SJSA1 (cell line): ENCODE measurements at regions not wholly inside any gene's neighbourhood (a gene's known extent, or its start where the extent isn't known, plus 50 kb on each side); places are given as distances from the start of the nearest gene placed in this dataset.
"Not testable (repeated sequence)": the region's sequence is repeated elsewhere in the genome, so short reads cannot be mapped to it uniquely, and the experiment has no call there.

Source experiments
- DNase-seq, 2 experiments: peaks; one replicate each; pipeline ENCODE4 v3.0.0-alpha.2; 2015 to 2020; ENCODE audit warnings: low spot score in 2 of 2, low read depth in 1 of 2
- H3K27ac ChIP-seq: fragments of 250-450 bp; sonication (Bioruptor Pico); 2 replicates; pipeline ENCODE4 v1.5.1; 2020; ENCODE audit warnings: mild to moderate bottlenecking, moderate library complexity
- H3K27me3 ChIP-seq: fragments of 250-450 bp; sonication (Bioruptor Pico); replicated peaks from 2 replicates; pipeline ENCODE4 v1.5.1; 2020; ENCODE audit warnings: mild to moderate bottlenecking, moderate library complexity
- H3K36me3 ChIP-seq: fragments of 250-450 bp; sonication (Bioruptor Pico); 2 replicates; pipeline ENCODE4 v1.5.1; 2020; ENCODE audit warnings: mild to moderate bottlenecking
- H3K4me1 ChIP-seq: fragments of 250-450 bp; sonication (Bioruptor Pico); replicated peaks from 2 replicates; pipeline ENCODE4 v1.6.1; 2021; ENCODE audit warnings: mild to moderate bottlenecking
- H3K4me3 ChIP-seq: fragments of 250-450 bp; sonication (Bioruptor Pico); 2 replicates; pipeline ENCODE4 v1.5.1; 2020; ENCODE audit warnings: mild to moderate bottlenecking
- H3K9me3 ChIP-seq: fragments of 250-450 bp; sonication (Bioruptor Pico); replicated peaks from 2 replicates; pipeline ENCODE4 v1.5.1; 2020; ENCODE audit warnings: mild to moderate bottlenecking

GRCh38 chr5:163907783-163908182 lies 402.4 kb downstream of the MAT2B start:
- not testable (repeated sequence) for H3K9me3 ChIP-seq, H3K27ac ChIP-seq, H3K27me3 ChIP-seq, DNase-seq, H3K36me3 ChIP-seq, H3K4me3 ChIP-seq, H3K4me1 ChIP-seq

GRCh38 chr5:163908253-163908652 lies 402.8 kb downstream of the MAT2B start:
- Histone ChIP-seq H3K4me3 (no peak overlapping the region), H3K4me1 (no peaks in the 10 kb centered on the region), H3K27ac (no peak overlapping the region), H3K36me3 (no peaks in the 10 kb centered on the region), H3K9me3 (no peaks in the 10 kb centered on the region), H3K27me3 (no peaks in the 10 kb centered on the region)
- no peak for DNase-seq

GRCh38 chr5:163910226-163910625 lies 404.8 kb downstream of the MAT2B start:
- H3K27ac ChIP-seq = no peak overlapping the region
- DNase-seq = no peak

GRCh38 chr5:163912046-163912445 lies 406.6 kb downstream of the MAT2B start:
- H3K9me3 ChIP-seq = no peaks in the 10 kb centered on the region
- no peaks in the 10 kb centered on the region for H3K27me3 ChIP-seq
- DNase-seq = no peak
- H3K27ac ChIP-seq = no peak overlapping the region
- no peaks in the 10 kb centered on the region for H3K4me1 ChIP-seq
- no peak overlapping the region for H3K4me3 ChIP-seq
- H3K36me3 ChIP-seq = no peaks in the 10 kb centered on the region

More at GRCh38 chr5:163910226-163910625, 404.8 kb downstream of the MAT2B start:
- H3K4me3 ChIP-seq = no peak overlapping the region
- no peaks in the 10 kb centered on the region for H3K36me3 ChIP-seq
- H3K4me1 ChIP-seq = no peaks in the 10 kb centered on the region
- H3K9me3 ChIP-seq = no peaks in the 10 kb centered on the region
- H3K27me3 ChIP-seq = no peaks in the 10 kb centered on the region

- H3K4me1 ChIP-seq = no peaks in the 10 kb centered on the region
- H3K36me3 ChIP-seq = no peaks in the 10 kb centered on the region
- DNase-seq = no peak
- no peak overlapping the region for H3K4me3 ChIP-seq
- no peaks in the 10 kb centered on the region for H3K9me3 ChIP-seq
- no peaks in the 10 kb centered on the region for H3K27me3 ChIP-seq
- H3K27ac ChIP-seq = no peak overlapping the region
These were observed 408.1 kb downstream of the MAT2B start for GRCh38 chr5:163913548-163913947.

GRCh38 chr5:163914910-163915309 lies 409.5 kb downstream of the MAT2B start:
- Histone ChIP-seq H3K4me3 (no peak overlapping the region), H3K27ac (no peak overlapping the region), H3K4me1 (no peaks in the 10 kb centered on the region), H3K36me3 (no peaks in the 10 kb centered on the region), H3K27me3 (no peaks in the 10 kb centered on the region), H3K9me3 (no peaks in the 10 kb centered on the region)
- DNase-seq = no peak

GRCh38 chr5:163915481-163915961 lies 410.1 kb downstream of the MAT2B start:
- H3K4me1 ChIP-seq = no peaks in the 10 kb centered on the region
- no peak for DNase-seq
- no peaks in the 10 kb centered on the region for H3K9me3 ChIP-seq
- no peaks in the 10 kb centered on the region for H3K27me3 ChIP-seq
- no peak overlapping the region for H3K4me3 ChIP-seq
- no peaks in the 10 kb centered on the region for H3K36me3 ChIP-seq
- H3K27ac ChIP-seq = no peak overlapping the region

- Histone ChIP-seq H3K27ac (no peak overlapping the region), H3K9me3 (no peaks in the 10 kb centered on the region; the same call in 1 of the 2 replicates), H3K4me1 (no peaks in the 10 kb centered on the region), H3K36me3 (no peaks in the 10 kb centered on the region), H3K27me3 (no peaks in the 10 kb centered on the region), H3K4me3 (no peak overlapping the region)
- no peak for DNase-seq
These were observed 411.0 kb downstream of the MAT2B start for GRCh38 chr5:163916376-163916775.

- Histone ChIP-seq H3K27ac (no peak overlapping the region), H3K9me3 (no peaks in the 10 kb centered on the region; the same call in 1 of the 2 replicates), H3K27me3 (no peaks in the 10 kb centered on the region), H3K4me3 (no peak overlapping the region), H3K36me3 (no peaks in the 10 kb centered on the region), H3K4me1 (no peaks in the 10 kb centered on the region)
- no peak for DNase-seq
These were observed 411.4 kb downstream of the MAT2B start for GRCh38 chr5:163916861-163917260.

- Histone ChIP-seq H3K4me1 (no peaks in the 10 kb centered on the region), H3K27ac (no peak overlapping the region), H3K4me3 (no peak overlapping the region), H3K27me3 (no peaks in the 10 kb centered on the region), H3K36me3 (no peaks in the 10 kb centered on the region), H3K9me3 (no peaks in the 10 kb centered on the region; the same call in 1 of the 2 replicates)
- DNase-seq = no peak
These were observed 412.3 kb downstream of the MAT2B start for GRCh38 chr5:163917747-163918146.

- not testable (repeated sequence) for H3K27me3 ChIP-seq, H3K4me3 ChIP-seq, H3K4me1 ChIP-seq, H3K27ac ChIP-seq, H3K36me3 ChIP-seq, DNase-seq, H3K9me3 ChIP-seq
These were observed 429.6 kb downstream of the MAT2B start for GRCh38 chr5:163934990-163935389.

- Histone ChIP-seq H3K4me1 (no peaks in the 10 kb centered on the region), H3K4me3 (no peak overlapping the region), H3K36me3 (no peaks in the 10 kb centered on the region), H3K27me3 (no peaks in the 10 kb centered on the region), H3K27ac (no peak overlapping the region), H3K9me3 (no peaks in the 10 kb centered on the region)
- no peak for DNase-seq
These were observed 433.2 kb downstream of the MAT2B start for GRCh38 chr5:163938595-163938994.

- Histone ChIP-seq H3K27ac (no peak overlapping the region), H3K4me3 (no peak overlapping the region), H3K4me1 (no peaks in the 10 kb centered on the region), H3K9me3 (no peaks in the 10 kb centered on the region), H3K27me3 (no peaks in the 10 kb centered on the region), H3K36me3 (no peaks in the 10 kb centered on the region)
- no peak for DNase-seq
These were observed 435.7 kb downstream of the MAT2B start for GRCh38 chr5:163941079-163941478.

- H3K27me3 ChIP-seq = no peaks in the 10 kb centered on the region
- no peak for DNase-seq
These were observed 438.1 kb downstream of the MAT2B start for GRCh38 chr5:163943546-163943945.

GRCh38 chr5:163944738-163945137 lies 439.3 kb downstream of the MAT2B start:
- no peaks in the 10 kb centered on the region for H3K4me1 ChIP-seq
- no peaks in the 10 kb centered on the region for H3K27me3 ChIP-seq

More at GRCh38 chr5:163943546-163943945, 438.1 kb downstream of the MAT2B start:
- H3K36me3 ChIP-seq = no peaks in the 10 kb centered on the region
- no peaks in the 10 kb centered on the region for H3K9me3 ChIP-seq
- H3K4me3 ChIP-seq = no peak overlapping the region
- H3K4me1 ChIP-seq = no peaks in the 10 kb centered on the region
- H3K27ac ChIP-seq = no peak overlapping the region

More at GRCh38 chr5:163944738-163945137, 439.3 kb downstream of the MAT2B start:
- Histone ChIP-seq H3K4me3 (no peak overlapping the region), H3K9me3 (no peaks in the 10 kb centered on the region), H3K36me3 (no peaks in the 10 kb centered on the region), H3K27ac (no peak overlapping the region)
- DNase-seq = no peak
